8988T (cell line): ENCODE measurements at regions not wholly inside any gene's neighbourhood (a gene's known extent, or its start where the extent isn't known, plus 50 kb on each side); places are given as distances from the start of the nearest gene placed in this dataset.

Experiments
- DNase-seq: peaks from one replicate; pipeline ENCODE4 v3.0.0; 2011

DNA sequence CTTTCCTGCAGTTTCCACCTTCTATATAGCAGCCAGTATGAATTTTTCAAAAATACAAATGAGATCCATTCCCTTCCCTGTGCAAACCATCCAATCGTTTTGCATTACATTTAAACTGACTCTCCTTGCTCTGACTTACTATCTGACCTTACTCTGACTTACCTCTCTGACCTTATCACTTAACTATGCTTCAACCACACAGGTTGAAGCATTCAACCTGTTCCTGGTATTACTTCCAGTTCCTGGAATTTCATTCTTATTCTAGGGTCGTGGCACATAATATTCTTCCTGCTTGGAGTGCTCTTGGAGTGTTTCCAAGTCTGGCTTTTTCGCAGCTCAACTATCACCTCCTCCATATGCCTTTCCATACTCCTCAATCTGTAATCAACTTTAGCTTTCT is 850.6 kb upstream of the CHAC2 start:
- DNase-seq: no peak

DNA sequence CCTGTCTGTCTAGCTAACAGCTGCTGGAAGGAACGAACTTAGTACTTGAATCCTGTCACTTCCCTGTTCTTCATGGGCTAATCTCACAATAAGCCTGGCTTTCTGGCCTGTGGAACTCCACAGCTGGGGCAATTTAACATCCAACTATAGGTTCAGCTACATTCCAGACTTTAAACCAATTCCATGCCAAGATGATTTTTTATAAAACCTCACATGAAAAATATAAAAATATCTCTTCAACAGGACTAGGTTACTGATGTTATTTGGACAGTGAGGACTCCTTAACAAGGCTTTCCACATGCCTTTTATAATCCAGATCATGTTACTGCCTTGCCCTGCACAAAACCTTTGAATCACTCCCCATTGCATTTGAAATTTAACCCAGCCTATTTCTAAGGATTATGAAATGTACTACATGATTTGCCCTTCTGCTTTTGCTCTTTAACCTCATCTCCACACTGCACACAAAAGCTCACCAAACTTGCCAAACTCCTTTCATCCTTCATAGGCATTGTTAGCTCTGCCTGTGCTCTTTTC is 863.2 kb upstream of the CHAC2 start:
- no peak for DNase-seq

- DNase-seq: no peak
These were observed 870.0 kb upstream of the CHAC2 start for GRCh38 chr2:52897511-52898044.

GRCh38 chr2:52895726-52896340 is 871.8 kb upstream of the CHAC2 start:
- no peak for DNase-seq

DNA sequence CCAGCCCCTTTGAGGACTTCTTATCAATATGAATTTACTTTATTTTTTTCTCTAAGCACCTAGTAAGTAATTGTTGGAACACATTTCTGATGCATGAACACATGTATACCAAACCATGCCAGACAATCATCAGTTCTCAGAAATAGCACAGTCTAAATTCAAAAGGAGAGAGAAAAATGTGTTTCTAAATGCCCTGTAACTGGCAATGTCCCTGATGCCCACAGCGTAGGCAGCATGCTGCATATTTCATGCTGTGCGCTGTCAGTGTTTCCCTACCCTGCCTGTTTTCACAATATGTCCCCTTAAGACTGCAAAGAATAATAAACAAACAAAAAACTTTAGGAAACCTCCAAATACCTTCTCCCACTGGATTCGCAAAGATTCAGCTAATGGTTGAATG is 881.0 kb upstream of the CHAC2 start:
- no peak for DNase-seq

DNA sequence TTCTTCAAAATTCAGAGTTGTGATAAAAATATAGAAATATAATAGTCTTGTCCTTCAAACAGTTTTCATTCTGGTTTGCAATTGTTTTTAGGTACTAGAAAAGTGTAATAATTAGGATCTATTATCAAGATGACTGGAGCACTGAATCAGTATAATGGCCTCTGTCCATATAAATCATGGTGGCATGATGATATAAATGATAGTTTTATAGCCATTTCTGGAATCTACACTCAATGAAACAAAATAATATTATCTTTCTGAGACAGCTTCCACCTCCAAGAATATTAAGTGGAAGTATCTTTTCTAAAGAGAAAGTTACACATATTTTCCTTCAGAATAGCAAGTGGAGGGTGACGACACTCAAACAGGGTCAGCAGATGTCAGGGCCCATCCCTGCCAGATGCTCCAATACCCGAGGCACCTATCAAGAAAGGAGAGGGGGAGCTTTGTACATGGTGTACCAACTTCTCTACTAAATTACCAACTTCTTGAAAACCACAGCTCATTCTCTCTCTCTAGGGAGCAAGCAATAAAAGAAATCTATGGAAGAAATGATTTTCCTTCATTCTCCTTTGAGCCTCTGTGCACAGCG is 882.7 kb upstream of the CHAC2 start:
- DNase-seq: no peak

- DNase-seq: no peak
These were observed 884.6 kb upstream of the CHAC2 start for GRCh38 chr2:52882974-52883373.

DNA sequence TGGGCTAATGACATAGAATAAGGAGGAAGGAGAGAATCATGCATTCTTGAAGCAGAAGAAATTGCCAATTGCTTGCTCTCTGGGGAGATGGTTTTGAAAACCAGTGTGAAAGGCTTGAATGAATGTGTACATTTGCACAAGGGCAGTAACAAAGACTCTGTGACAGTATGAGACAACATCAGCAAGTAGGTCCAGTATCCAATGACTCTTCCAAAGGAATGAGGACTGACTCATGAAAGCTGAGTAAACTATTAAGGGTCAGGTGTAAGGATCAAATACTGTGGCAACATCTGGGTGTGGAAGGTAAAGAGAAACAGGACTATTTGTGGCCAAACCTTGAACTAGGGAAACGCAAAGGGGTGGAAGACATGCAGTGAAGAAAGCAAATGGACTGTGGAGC is 886.0 kb upstream of the CHAC2 start:
- DNase-seq: no peak

GRCh38 chr2:52880872-52881271 is 886.7 kb upstream of the CHAC2 start:
- DNase-seq: no peak

DNA sequence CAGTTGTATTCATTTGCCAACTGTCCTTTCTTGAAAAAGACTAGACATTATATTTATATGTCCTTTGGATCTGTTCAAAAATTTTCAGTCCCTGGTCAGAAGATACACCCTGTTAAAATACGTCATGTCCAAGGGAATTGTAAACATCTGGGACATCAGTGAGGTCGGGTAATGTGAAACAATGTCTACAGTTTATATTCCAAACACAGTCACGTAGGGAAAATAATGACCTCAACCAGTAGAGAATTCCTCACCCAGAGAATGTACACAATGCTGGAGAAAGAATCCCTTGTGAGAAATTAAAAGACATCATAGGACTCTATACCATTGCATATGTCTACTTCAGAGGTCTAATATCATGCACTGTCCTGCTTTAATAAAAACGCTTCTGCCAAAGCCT is 888.0 kb upstream of the CHAC2 start:
- no peak for DNase-seq

- no peak for DNase-seq
These were observed 889.9 kb upstream of the CHAC2 start for GRCh38 chr2:52877703-52878102.

DNA sequence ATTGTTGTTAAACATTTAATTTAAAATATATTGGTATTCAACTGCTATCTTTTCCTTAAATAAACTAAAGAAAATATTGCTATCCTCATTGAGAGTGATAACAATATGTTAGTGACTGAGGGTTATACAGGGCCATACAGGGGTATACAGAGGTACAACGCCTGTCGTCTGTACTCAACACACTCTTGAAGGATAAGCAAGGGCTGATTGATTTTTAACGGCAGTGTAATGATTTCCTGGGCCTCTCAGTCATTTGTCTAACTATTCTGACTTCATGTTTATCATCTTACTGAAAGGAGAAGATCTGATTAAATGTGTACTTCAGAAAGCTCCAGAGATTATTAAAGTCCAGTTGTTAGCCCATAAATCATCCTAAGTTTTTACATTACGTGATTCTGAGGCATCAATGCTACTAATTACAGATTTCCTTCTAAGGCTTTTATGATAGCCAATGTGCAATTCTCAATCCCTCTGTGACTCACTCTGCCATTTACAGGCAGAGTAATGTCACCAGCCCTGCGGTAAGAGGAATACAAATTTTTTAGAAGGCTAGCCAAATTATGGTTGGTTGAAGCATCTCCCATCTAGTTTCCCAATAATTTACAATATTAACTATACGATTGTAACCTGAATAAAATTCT is 893.0 kb upstream of the CHAC2 start:
- no peak for DNase-seq

DNA sequence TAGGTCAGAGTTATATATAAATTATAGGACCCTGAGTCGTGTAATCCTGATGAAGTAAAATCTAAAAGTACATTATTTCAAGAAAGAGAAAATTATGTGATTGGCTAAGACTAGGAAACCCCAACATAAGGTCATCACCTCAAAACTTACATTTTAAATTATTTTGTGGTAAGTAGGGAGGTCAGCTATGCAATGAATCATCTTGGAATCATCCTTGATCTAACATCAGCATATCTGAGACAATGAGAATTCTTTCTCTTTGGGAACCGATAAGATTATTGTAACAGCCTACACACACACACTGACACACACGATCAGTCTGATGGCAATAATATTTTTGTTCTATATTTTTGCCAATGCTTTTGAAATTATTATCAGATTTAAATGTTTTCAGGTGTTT is 904.8 kb upstream of the CHAC2 start:
- DNase-seq: no peak

GRCh38 chr2:52861596-52861995 is 906.0 kb upstream of the CHAC2 start:
- no peak for DNase-seq

DNA sequence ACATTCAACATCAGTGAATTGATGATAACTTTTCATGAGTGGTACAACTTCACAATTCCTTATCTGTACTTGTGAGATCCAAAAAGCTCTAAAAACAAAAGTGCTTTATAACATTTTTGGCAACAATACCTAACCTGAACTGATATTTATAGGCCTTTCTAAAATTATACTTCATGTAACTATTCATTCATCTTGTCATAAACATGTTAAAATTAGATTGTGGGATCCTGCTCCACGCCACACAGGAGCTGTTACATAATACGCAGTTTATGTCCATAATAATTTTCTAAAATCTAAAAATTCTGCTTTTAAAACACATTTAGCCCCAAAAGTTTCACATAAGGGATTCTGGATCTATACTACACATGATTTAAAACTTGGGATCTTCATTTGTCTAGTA is 908.5 kb upstream of the CHAC2 start:
- DNase-seq: no peak

DNA sequence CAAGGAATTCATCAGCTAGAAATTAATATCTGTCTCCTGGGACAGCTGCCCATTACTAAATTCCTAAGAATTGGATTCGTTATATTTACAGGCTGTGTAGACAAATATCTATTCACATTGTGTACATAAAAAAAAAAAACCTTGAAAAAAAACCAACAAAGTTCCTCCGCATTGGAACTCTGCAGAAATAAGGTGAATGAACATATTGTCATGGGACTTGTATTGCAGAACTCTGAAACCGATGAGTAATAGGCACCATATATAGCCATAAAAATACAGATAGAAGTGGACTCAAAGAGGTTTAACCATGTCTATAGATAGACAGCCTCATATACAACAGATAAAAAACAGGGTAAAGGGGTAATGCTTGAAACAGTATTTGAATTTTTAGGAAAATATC is 909.9 kb upstream of the CHAC2 start:
- no peak for DNase-seq

DNA sequence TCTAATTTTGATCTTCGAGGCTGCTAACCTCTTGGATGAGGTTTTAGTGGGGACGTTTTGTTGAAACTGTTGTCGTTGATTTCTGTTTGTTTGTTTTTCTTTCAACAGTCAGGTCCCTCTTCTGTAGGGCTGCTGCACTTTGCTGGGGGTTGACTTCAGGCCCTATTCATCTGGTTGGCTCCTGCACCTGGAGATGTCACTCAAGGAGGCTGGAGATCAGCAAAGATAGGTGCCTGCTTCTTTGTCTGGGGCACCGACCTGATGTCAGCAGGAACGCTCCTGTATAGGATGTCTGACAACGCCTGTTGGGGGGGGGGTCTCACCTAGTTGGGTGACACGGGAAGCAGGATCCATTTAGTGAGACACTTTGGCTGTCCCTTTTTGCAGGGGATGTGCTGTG is 915.6 kb upstream of the CHAC2 start:
- DNase-seq: no peak

DNA sequence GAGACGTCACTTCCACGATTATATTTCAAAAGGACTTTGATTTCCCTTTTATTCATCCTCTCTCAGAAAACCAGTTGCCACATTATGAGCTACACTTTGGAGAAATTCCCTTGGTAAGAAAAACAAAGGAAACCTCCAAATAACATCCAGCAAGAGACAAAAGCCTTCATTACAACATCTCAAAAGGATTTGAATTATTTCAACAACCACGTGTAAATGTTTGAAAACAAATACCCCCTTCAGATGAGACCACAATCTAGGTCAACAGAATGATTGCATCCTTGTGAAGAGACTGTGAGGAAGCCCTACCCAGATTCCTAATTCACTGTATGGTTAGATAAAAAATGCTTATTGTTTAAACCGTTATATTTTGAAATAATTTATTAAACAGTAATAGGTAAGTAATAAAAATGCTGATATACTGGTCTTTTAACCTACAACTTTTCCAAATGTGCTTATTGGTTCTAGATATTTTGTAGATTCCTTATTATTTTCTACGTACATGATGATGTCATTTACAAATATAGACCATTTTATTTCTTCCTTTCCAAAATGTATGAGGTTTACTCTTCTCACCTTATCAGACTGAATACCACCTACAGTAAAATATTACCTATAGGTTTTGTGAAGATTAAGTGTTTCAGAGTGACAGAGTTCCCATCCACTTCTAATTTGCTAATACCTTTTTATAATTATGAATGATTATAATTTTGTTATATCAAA is 922.7 kb upstream of the CHAC2 start:
- DNase-seq: no peak

DNA sequence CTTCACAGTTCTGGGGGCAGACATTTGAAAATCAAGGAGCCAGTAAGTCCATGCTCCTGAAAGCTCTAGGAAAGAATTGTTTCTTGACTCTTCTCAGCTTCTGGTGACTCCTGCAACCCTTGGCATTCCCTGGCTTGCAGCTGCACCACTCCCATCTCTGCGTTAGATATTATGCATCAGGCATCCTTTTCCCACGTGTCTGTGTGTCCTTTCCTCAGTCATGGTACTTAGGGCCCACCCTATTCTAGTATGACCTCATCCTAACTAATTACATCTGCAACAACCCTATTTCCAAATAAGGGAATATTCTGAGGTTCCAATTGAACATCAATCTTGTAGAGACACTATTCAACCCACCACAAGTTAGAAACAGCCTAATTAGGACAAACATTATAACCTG is 931.7 kb upstream of the CHAC2 start:
- DNase-seq: no peak

DNA sequence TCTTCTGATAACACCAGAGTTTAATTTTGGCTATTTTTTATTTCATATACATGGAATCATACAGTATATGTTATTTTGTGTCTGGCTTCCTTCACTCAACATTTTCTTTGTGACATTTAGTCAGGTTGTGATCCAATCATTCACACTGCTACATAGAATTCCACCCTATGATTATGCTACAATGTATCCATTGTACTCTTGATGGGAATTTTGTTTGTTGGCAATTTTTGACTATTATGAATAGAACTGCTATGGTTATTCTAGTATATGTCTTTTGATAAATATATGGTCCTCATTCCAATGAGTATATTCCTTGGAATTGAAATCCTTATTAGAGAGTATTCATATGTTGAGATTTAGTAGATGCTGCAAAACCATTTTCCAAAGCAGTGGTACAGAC is 936.4 kb upstream of the CHAC2 start:
- DNase-seq: no peak

DNA sequence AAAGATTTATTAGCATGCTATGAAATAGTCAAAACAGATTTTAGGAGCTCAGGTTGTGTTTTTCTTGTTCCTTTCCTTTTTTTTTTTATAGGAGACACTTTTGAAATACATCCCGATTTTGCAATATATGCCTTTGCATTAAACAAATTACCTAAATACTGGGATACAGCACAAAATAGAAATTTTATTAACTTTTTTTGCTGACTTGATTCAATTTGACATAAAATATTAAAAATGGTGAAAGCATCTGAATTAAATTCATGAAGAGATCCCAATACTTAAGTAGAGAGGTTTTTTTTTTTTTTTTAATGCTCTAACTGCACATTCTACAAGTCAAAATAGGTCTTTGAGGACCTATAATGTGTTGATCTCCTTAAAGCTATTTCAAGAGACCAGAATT is 939.5 kb upstream of the CHAC2 start:
- no peak for DNase-seq

DNA sequence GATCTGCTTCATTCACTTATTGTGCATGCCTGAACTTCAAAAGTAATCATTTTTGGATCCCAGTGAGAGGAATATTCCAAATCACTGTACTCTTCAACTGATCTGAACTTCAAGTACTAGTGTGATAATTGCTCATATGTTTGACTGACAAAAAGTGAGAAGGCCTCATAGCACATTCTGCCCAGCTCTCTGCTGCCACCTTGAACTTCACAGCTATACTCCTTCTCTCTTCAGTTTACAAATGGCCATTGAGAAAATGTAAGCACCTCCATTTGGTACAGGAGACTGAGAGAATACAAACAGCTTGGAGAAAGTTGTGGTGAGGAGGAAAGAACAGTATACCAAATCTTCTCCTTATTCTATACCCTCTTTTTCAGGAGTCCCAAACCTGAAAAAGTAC is 946.0 kb upstream of the CHAC2 start:
- DNase-seq: no peak

GRCh38 chr2:52818958-52819357 is 948.6 kb upstream of the CHAC2 start:
- DNase-seq: no peak

DNA sequence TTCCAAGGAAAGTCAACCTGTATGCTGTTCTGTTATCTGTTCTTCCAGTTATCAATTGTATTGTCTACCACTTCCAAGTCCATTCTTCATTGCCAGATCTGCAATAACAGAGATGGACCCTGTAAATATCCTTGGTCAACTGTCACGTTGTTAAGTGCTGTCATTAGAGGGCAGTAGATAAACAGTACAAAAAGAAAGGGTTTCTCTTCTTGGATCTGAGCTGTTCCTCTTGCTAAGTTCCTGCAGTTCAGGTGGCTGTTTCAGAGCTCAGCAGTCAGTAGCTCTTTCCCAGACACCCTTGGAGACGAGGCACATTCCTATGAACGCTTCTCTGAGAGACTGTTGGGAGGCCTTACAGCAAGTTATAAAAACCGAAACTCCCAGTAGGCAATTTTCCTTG is 957.1 kb upstream of the CHAC2 start:
- no peak for DNase-seq
